Calu3 (cell line): ENCODE measurements at regions not wholly inside any gene's neighbourhood (a gene's known extent, or its start where the extent isn't known, plus 50 kb on each side); places are given as distances from the start of the nearest gene placed in this dataset.

Source experiments
- BruUV-seq: library from RNA; stranded (reverse); fragments of 400-500 nt; replicated peaks from 2 replicates; lab custom pipeline; 2021; lab: Mats Ljungman, UMichigan
- CTCF ChIA-PET: fragments of 300-600 bp; sonication (Branson Sonifier 250); formaldehyde crosslinking; loops from one replicate; lab custom pipeline; 2022; ENCODE audit warnings: antibody characterized with exemption; lab: Charles Lee
- DNase-seq: peaks from one replicate; pipeline ENCODE4 v3.0.0; 2022
- H3K27ac Mint-ChIP-seq: one replicate; pipeline ENCODE4 v1.8.0; 2022; ENCODE audit warnings: mixed read lengths; ENCODE audit not compliant: unreplicated experiment
- H3K27me3 Mint-ChIP-seq: one replicate; pipeline ENCODE4 v1.8.0; 2022; ENCODE audit warnings: mixed read lengths; ENCODE audit not compliant: unreplicated experiment
- H3K36me3 Mint-ChIP-seq: one replicate; pipeline ENCODE4 v1.8.0; 2022; ENCODE audit warnings: mild to moderate bottlenecking, moderate library complexity, mixed read lengths; ENCODE audit not compliant: insufficient read depth, unreplicated experiment
- H3K4me1 Mint-ChIP-seq: one replicate; pipeline ENCODE4 v1.8.0; 2022; ENCODE audit warnings: mild to moderate bottlenecking, low read depth, mixed read lengths; ENCODE audit not compliant: unreplicated experiment
- H3K4me3 Mint-ChIP-seq: one replicate; pipeline ENCODE4 v1.8.0; 2022; ENCODE audit warnings: mild to moderate bottlenecking, low read depth, moderate library complexity, mixed read lengths; ENCODE audit not compliant: unreplicated experiment
- H3K9me3 Mint-ChIP-seq: one replicate; pipeline ENCODE4 v1.8.0; 2022; ENCODE audit warnings: low read depth, mixed read lengths; ENCODE audit not compliant: unreplicated experiment
- CTCF ChIP-seq: fragments of 200-600 bp; IDR thresholded peaks from one replicate; pipeline ENCODE4 v1.8.0; 2022; ENCODE audit warnings: antibody characterized with exemption; ENCODE audit not compliant: unreplicated experiment
- intact Hi-C: fragments of 100-400 bp; cut with micrococcal nuclease; formaldehyde crosslinking; loops from one replicate; pipeline ENCODE4 v1.10.0; 2022; ENCODE audit not compliant: unreplicated experiment

- Mint-ChIP-seq H3K4me3 (no peak overlapping the region), H3K4me1 (peaks cover 24% of the 10 kb centered on the region), H3K36me3 (peaks cover 6% of the 10 kb centered on the region), H3K27me3 (no peaks in the 10 kb centered on the region), H3K27ac (no peak overlapping the region), H3K9me3 (no peaks in the 10 kb centered on the region)
- CTCF ChIA-PET: interaction anchor here (0.6 to 1.7 kb wide), 5 partner anchors 8 to 1473 kb away, joined by 3 to 7 read pairs (median 3); partner anchors contain the start of gene SLC39A10
- DNase-seq: no peak
- intact Hi-C loops: no loop called here
- TF ChIP-seq CTCF: no peak
- BruUV-seq: no TSS peak
Observed at GRCh38 chr2:195560209-195560895, 96.7 kb upstream of the SLC39A10 start.

GRCh38 chr2:195559431-195559914 is 97.6 kb upstream of the SLC39A10 start:
- Mint-ChIP-seq H3K27ac (no peak overlapping the region), H3K27me3 (no peaks in the 10 kb centered on the region), H3K4me3 (no peak overlapping the region), H3K9me3 (no peaks in the 10 kb centered on the region), H3K4me1 (peaks cover 24% of the 10 kb centered on the region), H3K36me3 (peaks cover 6% of the 10 kb centered on the region)
- no TSS peak for BruUV-seq
- intact Hi-C loops: no loop called here
- TF ChIP-seq CTCF: no peak
- no peak for DNase-seq
- CTCF ChIA-PET: no interaction called here

- CTCF ChIA-PET: no interaction called here
- DNase-seq: no peak
- TF ChIP-seq CTCF: no peak
- Mint-ChIP-seq H3K27me3 (no peaks in the 10 kb centered on the region), H3K27ac (no peak overlapping the region), H3K9me3 (no peaks in the 10 kb centered on the region), H3K36me3 (no peaks in the 10 kb centered on the region), H3K4me1 (peaks cover 14% of the 10 kb centered on the region), H3K4me3 (no peak overlapping the region)
- intact Hi-C loops: no loop called here
- no TSS peak for BruUV-seq
Observed at GRCh38 chr2:195555971-195556370, 101.1 kb upstream of the SLC39A10 start.

GRCh38 chr2:195552581-195552980 is 104.4 kb upstream of the SLC39A10 start:
- BruUV-seq: no TSS peak

More at GRCh38 chr2:195552581-195552980, 104.4 kb upstream of the SLC39A10 start:
- no peak for TF ChIP-seq CTCF
- H3K9me3 Mint-ChIP-seq: no peaks in the 10 kb centered on the region
- intact Hi-C loops: no loop called here
- H3K27ac Mint-ChIP-seq: no peak overlapping the region
- no peaks in the 10 kb centered on the region for H3K4me1 Mint-ChIP-seq
- CTCF ChIA-PET: interaction anchor here (0.6 to 0.7 kb wide), 2 partner anchors 8 to 730 kb away, joined by 4 to 7 read pairs; no protein-coding TSS in a partner anchor
- DNase-seq: no peak
- H3K4me3 Mint-ChIP-seq: no peak overlapping the region
- no peaks in the 10 kb centered on the region for H3K27me3 Mint-ChIP-seq
- no peaks in the 10 kb centered on the region for H3K36me3 Mint-ChIP-seq
